ENCODE measurements at regions not wholly inside any gene's neighbourhood (a gene's known extent, or its start where the extent isn't known, plus 50 kb on each side); places are given as distances from the start of the nearest gene placed in this dataset.

- DNase-seq (ENCODE audit: low spot score in 2 of 2) = no peak
- intact Hi-C loops (cut with DNase I; ENCODE audit: low total_unique reads) = no loop called here
- H3K9me3 ChIP-seq = no peaks in the 10 kb centered on the region
- no peaks in the 10 kb centered on the region for H3K27me3 ChIP-seq
- no peak overlapping the region for H3K27ac ChIP-seq
- TF ChIP-seq CTCF (IDR thresholded peaks at IDR 0.05) (no peak), POLR2AphosphoS5 (IDR thresholded peaks at IDR 0.05) (no peak), POLR2A (IDR thresholded peaks at IDR 0.05) (no peak)
- H3K36me3 ChIP-seq = no peaks in the 10 kb centered on the region
- no peaks in the 10 kb centered on the region for H3K4me1 ChIP-seq
- H3K4me3 ChIP-seq = no peak overlapping the region
Measured at GRCh38 chr12:62078020-62078419, 182.2 kb upstream of the USP15 start.

- H3K9me3 ChIP-seq = peaks cover 0 to 6% of the 10 kb centered on the region in 2 donors
- TF ChIP-seq CTCF (IDR thresholded peaks at IDR 0.05) (no peak), POLR2AphosphoS5 (IDR thresholded peaks at IDR 0.05) (no peak), POLR2A (IDR thresholded peaks at IDR 0.05) (no peak)
- intact Hi-C loops (cut with DNase I; ENCODE audit: low total_unique reads) = no loop called here
- no peak for DNase-seq (ENCODE audit: low spot score in 2 of 2)
- H3K27me3 ChIP-seq = no peaks in the 10 kb centered on the region
- no peaks in the 10 kb centered on the region for H3K4me1 ChIP-seq
- no peak overlapping the region for H3K27ac ChIP-seq
- no peaks in the 10 kb centered on the region for H3K36me3 ChIP-seq
- H3K4me3 ChIP-seq = no peak overlapping the region
Measured at GRCh38 chr12:62082448-62082847, 177.8 kb upstream of the USP15 start.

- no peak for DNase-seq (ENCODE audit: low spot score in 2 of 2)
- Histone ChIP-seq H3K9me3 (no peaks in the 10 kb centered on the region), H3K4me3 (no peak overlapping the region), H3K36me3 (no peaks in the 10 kb centered on the region), H3K4me1 (no peaks in the 10 kb centered on the region), H3K27me3 (no peaks in the 10 kb centered on the region), H3K27ac (no peak overlapping the region)
- intact Hi-C loops (cut with DNase I; ENCODE audit: low total_unique reads) = no loop called here
- TF ChIP-seq POLR2A (IDR thresholded peaks at IDR 0.05) = no peak
- no peak for TF ChIP-seq POLR2AphosphoS5 (IDR thresholded peaks at IDR 0.05)
- no peak for TF ChIP-seq CTCF (IDR thresholded peaks at IDR 0.05)
Measured at GRCh38 chr12:62098132-62098531, 162.1 kb upstream of the USP15 start.

- H3K9me3 ChIP-seq = no peaks in the 10 kb centered on the region
- no peaks in the 10 kb centered on the region for H3K27me3 ChIP-seq
- intact Hi-C loops (cut with DNase I; ENCODE audit: low total_unique reads) = no loop called here
- TF ChIP-seq CTCF (IDR thresholded peaks at IDR 0.05) (no peak), POLR2A (IDR thresholded peaks at IDR 0.05) (no peak), POLR2AphosphoS5 (IDR thresholded peaks at IDR 0.05) (no peak)
- DNase-seq (ENCODE audit: low spot score in 2 of 2) = no peak
- H3K36me3 ChIP-seq = no peaks in the 10 kb centered on the region
- no peaks in the 10 kb centered on the region for H3K4me1 ChIP-seq
- H3K27ac ChIP-seq = no peak overlapping the region
- H3K4me3 ChIP-seq = no peak overlapping the region
Measured at GRCh38 chr12:62103748-62104147, 156.5 kb upstream of the USP15 start.

- no peaks in the 10 kb centered on the region for H3K9me3 ChIP-seq
- no peak for DNase-seq (ENCODE audit: low spot score in 2 of 2)
- H3K27me3 ChIP-seq = no peaks in the 10 kb centered on the region
- peak overlapping the region in 1 of 3 donors; percentile 8 for H3K4me3 ChIP-seq
- TF ChIP-seq POLR2AphosphoS5 (IDR thresholded peaks at IDR 0.05) (no peak), CTCF (IDR thresholded peaks at IDR 0.05) (no peak), POLR2A (IDR thresholded peaks at IDR 0.05) (no peak)
- H3K4me1 ChIP-seq = no peaks in the 10 kb centered on the region
- H3K36me3 ChIP-seq = no peaks in the 10 kb centered on the region
- no peak overlapping the region for H3K27ac ChIP-seq
- intact Hi-C loops (cut with DNase I; ENCODE audit: low total_unique reads) = loop anchor here (5.0 kb wide), 1 partner anchor 484 kb away; no protein-coding TSS in a partner anchor
Measured at GRCh38 chr12:62106547-62107185, 153.5 kb upstream of the USP15 start.

All from breast epithelium (tissue), 4 donors.